ENCODE measurements at regions not wholly inside any gene's neighbourhood (a gene's known extent, or its start where the extent isn't known, plus 50 kb on each side); places are given as distances from the start of the nearest gene placed in this dataset.
"Not testable (repeated sequence)": the region's sequence is repeated elsewhere in the genome, so short reads cannot be mapped to it uniquely, and the experiment has no call there.

DNA sequence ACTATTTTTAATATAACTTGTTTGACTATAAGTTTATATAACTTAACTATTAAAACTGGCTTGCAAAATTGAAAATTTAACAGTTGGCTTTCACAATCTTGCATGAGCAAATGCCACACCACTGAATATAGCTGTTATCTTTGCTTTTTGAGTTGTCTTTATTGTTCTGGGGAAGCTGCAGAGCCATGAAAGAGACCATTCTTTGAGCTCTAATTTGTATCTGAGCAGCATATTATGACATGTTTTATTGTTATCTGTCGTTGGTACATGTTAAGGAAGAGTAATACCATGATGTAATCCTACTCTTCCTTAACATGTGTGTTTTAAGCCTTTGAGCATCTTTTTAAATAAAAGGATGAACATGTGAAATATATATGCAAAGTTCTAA is 97.1 kb upstream of the ANK2 start:
- DNase-seq, result no peak

DNA sequence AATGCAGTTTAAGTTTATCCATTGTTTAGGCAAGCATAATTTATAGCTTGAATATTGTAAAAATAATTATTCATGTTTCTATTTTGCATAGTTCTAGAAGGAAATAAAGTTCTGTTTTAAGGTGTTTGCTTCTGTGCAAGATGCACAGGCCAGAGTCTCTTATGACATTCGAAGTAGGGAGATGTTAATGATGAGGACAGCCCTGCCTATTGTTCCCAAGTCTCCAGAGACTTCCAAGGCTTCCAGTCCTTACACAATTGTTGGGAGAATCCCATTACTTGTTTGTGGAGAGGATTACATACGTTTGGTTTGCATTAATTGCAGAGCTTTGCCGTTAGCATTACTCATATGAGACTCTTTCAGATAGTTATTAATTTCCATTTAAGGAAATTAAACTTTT is 96.2 kb upstream of the ANK2 start:
- DNase-seq, result no peak

DNA sequence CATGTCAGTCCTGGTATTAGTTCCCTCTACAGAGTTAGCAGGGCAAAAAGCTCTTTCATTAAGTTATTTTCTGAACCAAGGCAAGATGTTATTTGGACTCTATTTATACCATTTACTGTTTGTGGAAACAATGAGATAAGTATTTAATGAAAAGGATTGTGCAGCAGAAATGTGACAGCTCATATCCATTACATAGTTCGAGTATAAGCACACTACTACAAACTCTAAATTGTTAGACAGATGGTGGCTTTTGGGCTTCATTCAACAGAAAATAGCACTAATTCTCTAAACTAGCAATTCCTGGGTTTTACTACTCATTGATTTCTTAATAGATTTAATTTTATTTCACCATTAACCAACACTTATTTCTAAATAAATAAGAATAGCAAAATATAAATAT is 95.2 kb upstream of the ANK2 start:
- no peak for DNase-seq

DNA sequence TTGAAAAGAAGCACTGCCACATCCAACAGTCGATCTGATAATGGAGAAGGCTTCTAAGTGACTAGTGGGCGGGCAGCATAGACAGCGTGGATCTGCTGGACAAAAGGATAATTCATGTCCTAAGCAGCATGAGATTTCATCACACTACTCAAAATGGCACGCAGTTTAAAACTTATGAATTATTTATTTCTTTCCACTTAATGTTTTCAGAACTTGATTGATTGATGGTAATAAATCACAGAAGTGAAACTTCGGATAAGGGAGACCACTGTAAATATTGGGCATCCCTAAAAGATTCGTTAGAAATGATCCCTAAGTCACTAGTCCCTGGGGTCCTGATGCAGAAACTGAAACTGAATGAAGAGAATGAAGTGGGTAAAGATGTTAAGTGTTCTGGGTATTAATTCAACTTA is 93.0 kb upstream of the ANK2 start:
- DNase-seq, result no peak

DNA sequence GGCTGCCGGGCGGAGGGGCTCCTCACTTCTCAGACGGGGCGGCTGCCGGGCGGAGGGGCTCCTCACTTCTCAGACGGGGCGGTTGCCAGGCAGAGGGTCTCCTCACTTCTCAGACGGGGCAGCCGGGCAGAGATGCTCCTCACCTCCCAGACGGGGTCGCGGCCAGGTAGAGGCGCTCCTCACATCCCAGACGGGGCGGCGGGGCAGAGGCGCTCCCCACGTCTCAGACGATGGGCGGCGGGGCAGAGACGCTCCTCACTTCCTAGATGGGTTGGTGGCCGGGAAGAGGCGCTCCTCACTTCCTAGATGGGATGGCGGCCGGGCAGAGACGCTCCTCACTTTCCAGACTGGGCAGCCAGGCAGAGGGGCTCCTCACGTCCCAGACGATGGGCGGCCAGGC is 91.7 kb upstream of the ANK2 start:
- DNase-seq, result not testable (repeated sequence)

DNA sequence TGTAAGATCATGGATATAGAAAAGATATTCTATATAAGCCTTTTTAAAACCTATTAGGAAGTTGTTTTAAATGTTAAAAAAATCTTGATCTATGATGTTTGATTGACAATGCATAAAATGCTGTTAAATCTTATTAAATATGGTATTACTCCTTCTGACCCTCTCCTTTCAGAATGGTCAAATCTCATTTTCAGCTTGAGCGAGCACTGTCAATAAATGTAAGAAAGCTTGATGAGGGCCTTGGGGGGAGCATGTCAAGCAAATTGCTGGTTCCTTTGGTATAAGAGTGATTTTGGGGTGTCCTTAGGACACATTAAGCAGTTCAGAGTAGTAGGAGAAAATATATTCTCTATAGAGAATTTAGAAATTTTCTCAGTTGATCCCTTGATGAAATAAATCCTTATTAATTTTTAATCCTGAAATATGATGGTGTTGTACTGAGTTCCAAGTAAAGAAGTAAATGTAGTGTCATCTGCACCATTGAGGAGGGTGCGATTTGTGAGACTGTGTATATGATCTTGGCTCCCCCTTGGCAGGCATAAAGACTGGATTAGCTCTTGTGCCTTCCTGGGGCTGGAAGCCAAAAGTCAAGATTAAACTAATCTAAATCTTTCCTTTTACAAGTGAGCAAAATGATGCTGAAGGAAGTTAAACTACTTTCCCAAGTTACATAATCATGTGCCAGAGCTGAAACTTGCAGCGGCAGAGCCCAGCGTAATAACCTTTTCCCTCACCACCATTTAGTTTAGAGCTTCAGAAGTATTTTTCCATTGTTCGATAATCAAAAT is 82.6 kb upstream of the ANK2 start:
- DNase-seq, result no peak

DNA sequence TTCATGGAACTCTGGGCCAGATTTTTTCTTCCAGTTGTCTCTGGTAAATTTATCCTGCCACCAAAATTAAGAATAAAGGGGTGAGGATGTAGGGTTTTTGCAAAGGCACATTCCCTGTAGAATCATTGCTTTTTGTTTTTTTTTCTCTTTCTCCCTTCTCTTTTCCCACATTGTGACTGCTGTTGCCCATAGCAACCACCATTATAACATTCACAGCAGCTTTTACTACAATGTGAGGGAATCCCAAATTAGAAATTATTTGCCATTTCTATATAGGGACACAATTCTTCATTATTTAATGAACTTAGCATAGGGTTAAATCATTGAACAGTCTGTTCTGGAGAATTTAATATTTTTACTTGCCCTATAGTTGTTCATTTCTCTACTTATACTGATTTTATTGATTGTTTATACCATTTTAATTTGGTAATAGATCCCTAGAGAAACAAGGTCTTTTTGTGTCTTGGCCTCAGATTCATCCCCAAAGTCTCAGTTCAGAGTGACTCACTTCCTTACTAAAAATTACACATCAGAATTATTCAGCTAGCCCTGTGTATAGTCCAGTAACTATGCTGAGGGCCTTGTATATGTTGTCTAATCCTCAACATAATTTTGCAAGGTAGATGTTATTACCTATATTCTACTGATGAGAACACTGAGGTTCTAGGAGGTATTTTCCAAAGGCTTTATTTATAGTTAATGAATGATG is 80.8 kb upstream of the ANK2 start:
- DNase-seq, result no peak

DNA sequence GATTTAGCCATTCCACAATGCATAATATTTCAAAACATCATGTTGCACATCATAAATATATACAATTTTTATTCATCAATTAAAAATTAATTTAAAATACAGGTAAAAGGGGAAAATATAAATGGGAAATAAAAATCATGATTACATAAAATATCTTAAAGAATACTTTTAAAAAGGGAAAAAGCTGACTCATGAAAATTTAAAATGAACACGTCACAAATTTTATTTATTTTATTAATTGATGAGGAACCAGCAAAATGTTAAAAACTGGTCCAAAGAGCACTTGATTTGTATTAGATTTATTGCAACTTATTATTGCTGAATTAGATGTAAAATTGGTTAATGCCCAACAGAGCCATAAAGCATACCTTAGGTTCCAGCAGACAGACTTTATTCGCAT is 78.5 kb upstream of the ANK2 start:
- DNase-seq, result no peak

DNA sequence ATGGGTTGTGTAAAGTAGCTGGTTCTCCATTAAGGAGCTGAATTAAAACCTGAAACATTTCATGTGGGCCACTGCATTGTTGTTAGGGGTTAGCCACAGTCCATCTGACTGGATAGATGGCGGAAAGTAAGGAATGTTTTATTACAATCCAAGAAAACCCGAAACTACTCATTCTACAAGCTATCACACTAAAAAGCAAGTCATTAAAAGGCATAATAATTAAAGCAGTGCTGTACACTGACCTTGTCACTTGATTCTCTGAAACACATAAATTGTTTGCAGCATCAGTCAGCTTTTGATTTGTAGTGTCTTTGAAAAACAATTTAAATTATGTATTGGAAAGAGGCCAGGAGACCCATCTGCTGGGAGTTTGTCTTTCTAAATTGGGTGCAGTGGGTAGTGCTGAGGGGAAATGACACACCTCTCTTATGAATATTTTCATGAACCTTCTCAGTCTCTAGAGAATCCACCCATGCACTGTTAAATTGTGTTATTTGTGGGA is 75.7 kb upstream of the ANK2 start:
- DNase-seq, result no peak

DNA sequence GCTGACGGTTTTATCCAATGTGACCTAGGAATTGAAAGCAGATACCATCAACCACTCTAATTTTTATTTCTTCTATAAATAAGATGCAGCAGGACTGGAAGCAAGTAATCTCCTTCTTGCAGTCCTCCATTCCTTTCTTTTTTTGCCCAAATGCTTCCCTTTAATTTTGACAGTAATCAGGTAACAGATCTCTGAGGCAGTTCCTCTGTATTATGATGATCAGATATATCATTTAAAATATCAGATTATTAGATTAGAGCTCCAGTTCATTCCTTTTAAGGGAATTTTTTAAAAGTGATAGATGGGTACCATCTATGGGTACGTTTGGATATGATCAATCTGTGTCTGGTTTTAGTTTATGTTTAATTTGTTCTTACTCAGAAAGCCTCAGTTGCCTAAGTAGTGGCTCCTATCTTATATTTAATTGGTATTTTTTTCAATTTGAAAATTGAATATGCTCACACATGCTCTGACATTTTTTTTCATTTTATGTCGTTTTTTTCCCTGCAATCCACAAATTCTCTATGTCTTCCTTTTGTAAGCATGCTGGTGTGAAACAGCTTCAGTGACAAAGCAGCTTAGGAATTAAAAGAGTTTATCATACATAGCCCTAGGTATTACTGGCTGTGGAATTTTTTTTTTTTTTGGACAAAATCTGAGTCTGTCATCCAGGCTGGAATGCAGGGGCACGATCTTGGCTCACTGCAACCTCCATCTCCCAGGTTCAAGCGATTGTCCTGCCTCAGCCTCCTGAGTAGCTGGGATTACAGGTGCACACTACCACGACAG is 73.7 kb upstream of the ANK2 start:
- no peak for DNase-seq

DNA sequence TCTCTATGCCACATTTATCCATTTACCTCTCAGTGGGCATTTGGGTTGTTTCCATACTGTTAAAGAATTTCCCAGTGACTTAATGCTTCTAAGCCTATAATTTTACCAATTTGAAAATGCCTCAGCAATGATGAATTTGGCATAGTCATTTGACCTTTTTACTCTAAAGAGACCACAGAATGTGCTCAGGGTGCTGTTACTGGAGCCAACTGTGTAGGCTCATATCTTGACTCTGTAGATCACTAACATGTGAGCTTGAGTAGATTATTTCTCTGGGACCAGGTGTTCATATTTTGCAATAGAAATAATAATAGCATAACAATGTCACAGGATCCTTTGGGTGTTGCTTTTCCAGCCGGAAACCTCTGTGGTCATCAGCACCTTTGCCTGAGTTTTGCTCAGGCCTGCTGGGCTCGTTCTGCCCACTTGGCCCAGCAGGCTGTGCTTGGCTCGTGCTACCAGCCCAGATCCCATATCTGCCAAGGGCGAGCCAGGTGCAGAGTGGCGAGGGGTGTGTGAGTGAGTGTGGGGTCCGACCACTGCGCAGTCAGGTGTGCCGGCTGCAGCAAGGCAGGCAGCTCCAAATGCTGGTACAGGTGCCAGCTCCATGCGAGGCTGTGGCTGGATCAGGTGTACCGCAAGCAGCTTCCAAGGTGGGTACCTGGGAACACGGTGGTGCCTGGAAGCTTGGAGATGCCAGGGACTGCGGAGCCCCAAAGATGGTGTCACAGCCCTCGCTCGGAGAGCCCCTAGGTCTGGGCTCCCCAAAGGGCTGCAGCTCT is 70.6 kb upstream of the ANK2 start:
- no peak for DNase-seq

DNA sequence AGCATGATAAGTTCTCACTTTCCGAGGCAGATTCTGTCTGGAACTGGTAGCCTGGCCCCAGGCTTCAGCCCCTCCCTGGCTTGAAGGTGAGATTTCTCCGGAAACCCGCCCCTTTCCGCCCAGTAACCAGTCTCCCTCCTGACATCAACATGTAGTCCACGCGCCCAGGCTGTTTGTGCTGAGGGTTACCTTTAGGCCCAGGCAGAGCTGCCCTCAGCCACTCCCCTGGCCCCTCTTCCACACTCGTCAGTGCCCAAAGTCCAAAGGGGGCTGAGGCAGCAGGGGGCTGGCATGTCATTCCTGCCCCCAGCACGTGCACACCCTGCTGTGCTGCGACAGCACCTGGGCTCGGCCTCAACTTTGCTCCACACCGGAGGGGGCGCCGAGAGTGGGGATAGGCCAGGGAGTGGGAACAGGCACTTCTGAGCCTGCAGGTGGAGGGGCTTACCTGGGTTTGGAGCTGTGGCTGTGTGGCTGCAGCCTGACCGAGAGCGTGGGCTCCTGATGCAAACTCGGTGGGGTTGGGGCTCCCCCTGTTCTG is 69.5 kb upstream of the ANK2 start:
- no peak for DNase-seq

DNA sequence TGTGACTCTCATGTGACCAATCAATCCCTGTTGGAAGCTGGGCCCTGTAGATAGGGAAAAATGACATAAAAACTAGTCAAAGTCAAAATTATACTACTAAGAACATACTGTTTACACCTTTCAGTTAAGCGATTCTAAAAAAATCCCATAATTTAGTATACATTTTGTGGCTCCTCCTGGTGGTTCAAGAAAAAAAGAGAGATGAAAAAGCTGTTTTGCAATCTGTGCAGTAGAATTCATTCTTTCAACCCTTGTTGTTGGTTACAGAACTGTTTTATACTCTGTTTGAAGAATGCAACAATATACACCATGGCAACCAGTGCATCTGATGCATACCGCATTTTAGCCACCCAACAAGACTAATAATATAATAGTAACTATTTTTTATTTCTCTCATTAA is 66.8 kb upstream of the ANK2 start:
- DNase-seq, result no peak

DNA sequence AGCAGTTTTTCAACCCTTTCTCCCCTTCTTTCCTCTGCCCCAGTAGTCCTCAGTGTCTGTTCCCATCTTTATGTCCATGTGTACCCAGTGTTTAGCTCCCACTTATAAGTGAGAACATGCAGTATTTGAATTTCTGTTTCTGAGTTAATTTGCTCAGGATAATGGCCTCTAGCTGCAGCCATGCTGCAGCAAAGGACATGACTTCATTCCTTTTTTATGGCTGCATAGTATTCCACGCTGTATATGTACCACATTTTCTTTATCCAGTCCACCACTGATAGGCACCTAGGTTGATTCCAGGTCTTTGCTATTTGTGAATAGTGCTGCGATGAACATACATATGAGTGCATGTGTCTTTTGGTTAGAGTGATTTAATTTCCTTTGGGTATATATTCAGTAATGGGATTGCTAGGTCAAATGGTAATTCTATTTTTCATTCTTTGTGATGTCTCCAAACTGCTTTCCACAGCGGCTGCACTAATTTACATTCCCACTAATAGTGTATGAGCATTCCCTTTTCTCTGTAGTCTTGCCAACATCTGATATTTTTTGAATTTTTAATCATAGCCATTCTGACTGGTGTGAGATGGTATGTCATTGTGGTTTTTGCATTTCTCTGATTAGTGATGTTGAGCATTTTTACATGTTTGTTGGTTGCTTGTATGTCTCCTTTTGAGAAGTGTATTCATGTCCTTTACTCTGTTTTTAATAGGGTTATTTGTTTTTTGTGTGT is 54.6 kb upstream of the ANK2 start:
- DNase-seq, result no peak
